ENCODE measurements at regions not wholly inside any gene's neighbourhood (a gene's known extent, or its start where the extent isn't known, plus 50 kb on each side); places are given as distances from the start of the nearest gene placed in this dataset.

- Histone ChIP-seq H3K36me3 (ENCODE audit: low read depth) (no peaks in the 10 kb centered on the region), H3K9me3 (peaks cover 7% of the 10 kb centered on the region), H3K4me3 (no peak overlapping the region), H3K4me1 (ENCODE audit: low read depth) (no peaks in the 10 kb centered on the region)
- DNase-seq: no peak
- no peak for TF ChIP-seq CTCF (IDR thresholded peaks at IDR 0.05)
- ATAC-seq: no peak
- intact Hi-C loops (cut with DNase I, micrococcal nuclease): no loop called here
These were observed 286.3 kb upstream of the SEL1L start for GRCh38 chr14:81819910-81820309.

GRCh38 chr14:81826081-81826480, 292.4 kb upstream of the SEL1L start:
- intact Hi-C loops (cut with DNase I, micrococcal nuclease): no loop called here
- no peak for DNase-seq
- TF ChIP-seq CTCF (IDR thresholded peaks at IDR 0.05): no peak
- no peak for ATAC-seq
- H3K36me3 ChIP-seq (ENCODE audit: low read depth): no peaks in the 10 kb centered on the region
- peaks cover 18% of the 10 kb centered on the region for H3K9me3 ChIP-seq
- no peaks in the 10 kb centered on the region for H3K4me1 ChIP-seq (ENCODE audit: low read depth)
- no peak overlapping the region for H3K4me3 ChIP-seq

- intact Hi-C loops (cut with DNase I, micrococcal nuclease): no loop called here
- Histone ChIP-seq H3K4me1 (ENCODE audit: low read depth) (no peaks in the 10 kb centered on the region), H3K9me3 (peaks cover 15% of the 10 kb centered on the region), H3K36me3 (ENCODE audit: low read depth) (no peaks in the 10 kb centered on the region), H3K4me3 (no peak overlapping the region)
- no peak for DNase-seq
- no peak for ATAC-seq
- TF ChIP-seq CTCF (IDR thresholded peaks at IDR 0.05): no peak
These were observed 295.8 kb upstream of the SEL1L start for GRCh38 chr14:81829447-81829846.

DNA sequence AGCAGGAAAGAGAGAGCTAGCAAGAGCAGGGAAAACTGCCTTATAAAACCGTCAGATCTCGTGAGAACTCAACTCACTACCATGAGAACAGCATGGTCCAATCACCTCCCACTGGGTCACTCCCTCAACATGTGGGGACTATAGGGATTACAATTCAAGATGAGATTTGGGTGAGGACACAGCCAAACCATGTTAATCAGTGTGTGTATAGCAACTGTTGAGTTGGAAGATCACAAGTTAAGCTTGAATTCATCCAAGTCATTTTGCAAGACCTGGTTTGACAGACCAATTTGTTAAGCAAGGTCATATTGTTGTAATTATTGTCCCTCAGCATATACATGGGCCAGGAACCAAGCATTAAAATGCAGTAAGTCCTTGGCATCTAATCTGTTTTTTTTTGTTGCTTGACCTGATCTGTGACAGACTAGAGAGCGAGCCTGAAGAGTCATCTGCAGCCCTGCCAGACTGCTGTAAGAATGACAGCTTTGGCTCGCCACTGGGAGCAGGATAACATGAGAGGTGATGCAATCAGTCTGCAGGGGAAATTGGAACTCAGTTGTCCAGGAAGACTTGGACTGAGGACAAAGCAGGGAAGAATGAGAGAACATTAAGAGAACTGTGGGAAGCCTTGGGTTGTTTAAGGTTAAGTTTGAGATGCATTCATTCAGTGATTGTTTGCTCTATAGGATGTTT, 297.6 kb upstream of the SEL1L start:
- no peak for TF ChIP-seq CTCF (IDR thresholded peaks at IDR 0.05)
- H3K36me3 ChIP-seq (ENCODE audit: low read depth): no peaks in the 10 kb centered on the region
- DNase-seq (no peak), ATAC-seq (no peak)
- no peak overlapping the region for H3K4me3 ChIP-seq
- intact Hi-C loops (cut with DNase I, micrococcal nuclease): no loop called here
- no peaks in the 10 kb centered on the region for H3K4me1 ChIP-seq (ENCODE audit: low read depth)
- H3K9me3 ChIP-seq: peaks cover 27% of the 10 kb centered on the region

GRCh38 chr14:81834308-81834707, 300.7 kb upstream of the SEL1L start:
- no peak for DNase-seq
- Histone ChIP-seq H3K9me3 (peaks cover 29% of the 10 kb centered on the region), H3K4me1 (ENCODE audit: low read depth) (no peaks in the 10 kb centered on the region), H3K4me3 (no peak overlapping the region), H3K36me3 (ENCODE audit: low read depth) (no peaks in the 10 kb centered on the region)
- intact Hi-C loops (cut with DNase I, micrococcal nuclease): no loop called here
- TF ChIP-seq CTCF (IDR thresholded peaks at IDR 0.05): no peak
- ATAC-seq: no peak

GRCh38 chr14:81837304-81837703, 303.7 kb upstream of the SEL1L start:
- Histone ChIP-seq H3K9me3 (peaks cover 24% of the 10 kb centered on the region), H3K4me1 (ENCODE audit: low read depth) (no peaks in the 10 kb centered on the region), H3K4me3 (no peak overlapping the region), H3K36me3 (ENCODE audit: low read depth) (no peaks in the 10 kb centered on the region)
- no peak for TF ChIP-seq CTCF (IDR thresholded peaks at IDR 0.05)
- DNase-seq (no peak), ATAC-seq (no peak)
- intact Hi-C loops (cut with DNase I, micrococcal nuclease): no loop called here

Measured in mucosa of descending colon (tissue), 3 donors.